SK-N-SH treated with all-trans-retinoic acid at 6 μM for 48 hours (cell line): ENCODE measurements at regions not wholly inside any gene's neighbourhood (a gene's known extent, or its start where the extent isn't known, plus 50 kb on each side); places are given as distances from the start of the nearest gene placed in this dataset.

Source experiments
- ARNTL ChIP-seq: fragments of 450-650 bp; formaldehyde crosslinking; IDR thresholded peaks from 2 replicates; pipeline ENCODE4 v1.5.0; 2020; ENCODE audit warnings: low read depth, mild to moderate bottlenecking, moderate library complexity, borderline replicate concordance
- BACH2 ChIP-seq: fragments of 250-450 bp; sonication (Bioruptor Pico); IDR thresholded peaks from 2 replicates; pipeline ENCODE4 v1.9.0; 2021; ENCODE audit warnings: mild to moderate bottlenecking, borderline replicate concordance
- CREB5 ChIP-seq: fragments of 250-450 bp; sonication (Bioruptor Pico); IDR thresholded peaks from 2 replicates; pipeline ENCODE4 v1.5.1; 2020; ENCODE audit warnings: low read depth, mild to moderate bottlenecking, moderate library complexity
- GLIS3 ChIP-seq: fragments of 250-450 bp; sonication (Bioruptor Pico); IDR thresholded peaks from 2 replicates; pipeline ENCODE4 v1.5.0; 2020; ENCODE audit warnings: mild to moderate bottlenecking, moderate library complexity
- OSR1 ChIP-seq: fragments of 250-450 bp; sonication (Bioruptor Pico); IDR thresholded peaks from 2 replicates; pipeline ENCODE4 v1.8.0; 2022; ENCODE audit warnings: moderate library complexity, mild to moderate bottlenecking, inconsistent platforms
- PATZ1 ChIP-seq: fragments of 250-450 bp; sonication (Bioruptor Pico); IDR thresholded peaks from 2 replicates; pipeline ENCODE4 v1.8.0; 2020; ENCODE audit warnings: mild to moderate bottlenecking, moderate library complexity, borderline replicate concordance
- POU6F1 ChIP-seq: fragments of 250-450 bp; sonication (Bioruptor Pico); IDR thresholded peaks from 2 replicates; pipeline ENCODE4 v1.8.0; 2021; ENCODE audit warnings: low read depth, mild to moderate bottlenecking, moderate library complexity, borderline replicate concordance
- RARB ChIP-seq: fragments of 250-450 bp; sonication (Bioruptor Pico); IDR thresholded peaks from 2 replicates; pipeline ENCODE4 v1.8.0; 2021; ENCODE audit warnings: mild to moderate bottlenecking, moderate library complexity
- TOX ChIP-seq: fragments of 250-450 bp; sonication (Bioruptor Pico); IDR thresholded peaks from 2 replicates; pipeline ENCODE4 v1.8.0; 2021; ENCODE audit warnings: mild to moderate bottlenecking, moderate library complexity, borderline replicate concordance
- TSHZ2 ChIP-seq: fragments of 250-450 bp; sonication (Bioruptor Pico); IDR thresholded peaks from 2 replicates; pipeline ENCODE4 v1.5.0; 2020; ENCODE audit warnings: mild to moderate bottlenecking, moderate library complexity
- ZFP3 ChIP-seq: fragments of 250-450 bp; sonication (Bioruptor Pico); IDR thresholded peaks from 2 replicates; pipeline ENCODE4 v1.5.0; 2020; ENCODE audit warnings: mild to moderate bottlenecking, moderate library complexity
- ZNF565 ChIP-seq: fragments of 450-650 bp; formaldehyde crosslinking; conservative IDR thresholded peaks from 2 replicates; pipeline ENCODE4 v1.5.0; 2020; ENCODE audit warnings: low read depth, mild to moderate bottlenecking, moderate library complexity
- ZNF70 ChIP-seq: fragments of 450-650 bp; formaldehyde crosslinking; IDR thresholded peaks from 2 replicates; pipeline ENCODE4 v1.5.0; 2020; ENCODE audit warnings: mild to moderate bottlenecking, moderate library complexity

- TF ChIP-seq BACH2 (CRISPR knock-in tag) (no peak), CREB5 (CRISPR knock-in tag) (no peak), TSHZ2 (CRISPR knock-in tag) (no peak), ZNF565 (CRISPR knock-in tag) (no peak), ZNF70 (no peak), PATZ1 (no peak), GLIS3 (CRISPR knock-in tag) (no peak), OSR1 (CRISPR knock-in tag) (no peak), RARB (CRISPR knock-in tag) (no peak), ARNTL (CRISPR knock-in tag) (no peak), ZFP3 (CRISPR knock-in tag) (no peak), TOX (CRISPR knock-in tag) (no peak), POU6F1 (CRISPR knock-in tag) (no peak)
Observed at GRCh38 chr12:114269153-114269552, 136.8 kb downstream of the TBX5 start.
